Thyroid gland (tissue), 4 donors: ENCODE measurements at regions not wholly inside any gene's neighbourhood (a gene's known extent, or its start where the extent isn't known, plus 50 kb on each side); places are given as distances from the start of the nearest gene placed in this dataset.

Experiments used
- CTCF ChIP-seq, 6 experiments: fragments of 200-600 bp in 3 of 6; fragments of 450-650 bp in 3 of 6; sonication (generic) in 3 of 6; IDR thresholded peaks; one replicate each; pipeline ENCODE4 v1.5.1; 2016 to 2019; ENCODE audit warnings: antibody characterized with exemption in 6 of 6, mild to moderate bottlenecking in 2 of 6, inconsistent platforms in 1 of 6, moderate library complexity in 1 of 6
- POLR2A ChIP-seq, 2 donors: fragments of 450-650 bp; IDR thresholded peaks; one replicate each; pipeline ENCODE4 v1.6.1; 2017; ENCODE audit warnings: antibody characterized with exemption in 2 of 2, mild to moderate bottlenecking in 2 of 2, moderate library complexity in 1 of 2

GRCh38 chr5:163041254-163041653, 396.1 kb upstream of the CCNG1 start:
- TF ChIP-seq POLR2A (IDR thresholded peaks at IDR 0.05) (no peak), CTCF (IDR thresholded peaks at IDR 0.05) (no peak)
